ENCODE measurements at regions not wholly inside any gene's neighbourhood (a gene's known extent, or its start where the extent isn't known, plus 50 kb on each side); places are given as distances from the start of the nearest gene placed in this dataset.

DNA sequence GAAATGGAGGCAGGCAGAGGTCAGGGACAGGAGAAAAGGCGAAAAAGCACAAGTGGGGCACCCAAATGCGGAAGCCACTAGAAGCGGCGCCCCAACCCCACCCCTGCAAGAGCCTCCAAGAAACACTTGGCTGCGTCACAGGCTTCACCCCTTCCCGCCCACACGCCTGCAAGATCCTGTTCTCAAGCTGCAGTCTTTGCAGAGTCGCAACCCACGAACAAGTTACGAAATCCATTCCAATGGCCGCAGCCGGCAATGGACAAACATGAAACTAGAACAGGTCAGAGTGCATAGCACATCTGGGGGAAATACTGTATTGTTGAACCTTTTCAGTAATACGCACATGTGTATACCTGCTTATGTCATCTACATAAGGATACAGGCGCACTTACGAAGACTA lies 103.6 kb downstream of the PSMG1 start:
- DNase-seq (ENCODE audit: low read depth), result peak; percentile 96
- H3K4me3 ChIP-seq (ENCODE audit: low read depth, low read length), result no peak overlapping the region
- TF ChIP-seq, protein P1, sequence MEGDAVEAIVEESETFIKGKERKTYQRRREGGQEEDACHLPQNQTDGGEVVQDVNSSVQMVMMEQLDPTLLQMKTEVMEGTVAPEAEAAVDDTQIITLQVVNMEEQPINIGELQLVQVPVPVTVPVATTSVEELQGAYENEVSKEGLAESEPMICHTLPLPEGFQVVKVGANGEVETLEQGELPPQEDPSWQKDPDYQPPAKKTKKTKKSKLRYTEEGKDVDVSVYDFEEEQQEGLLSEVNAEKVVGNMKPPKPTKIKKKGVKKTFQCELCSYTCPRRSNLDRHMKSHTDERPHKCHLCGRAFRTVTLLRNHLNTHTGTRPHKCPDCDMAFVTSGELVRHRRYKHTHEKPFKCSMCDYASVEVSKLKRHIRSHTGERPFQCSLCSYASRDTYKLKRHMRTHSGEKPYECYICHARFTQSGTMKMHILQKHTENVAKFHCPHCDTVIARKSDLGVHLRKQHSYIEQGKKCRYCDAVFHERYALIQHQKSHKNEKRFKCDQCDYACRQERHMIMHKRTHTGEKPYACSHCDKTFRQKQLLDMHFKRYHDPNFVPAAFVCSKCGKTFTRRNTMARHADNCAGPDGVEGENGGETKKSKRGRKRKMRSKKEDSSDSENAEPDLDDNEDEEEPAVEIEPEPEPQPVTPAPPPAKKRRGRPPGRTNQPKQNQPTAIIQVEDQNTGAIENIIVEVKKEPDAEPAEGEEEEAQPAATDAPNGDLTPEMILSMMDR (IDR thresholded peaks at IDR 0.05; ENCODE audit: low read depth, low read length), result no peak
- TF ChIP-seq POLR2A (IDR thresholded peaks at IDR 0.05; ENCODE audit: extremely low read depth, insufficient read length) (no peak), MYC (IDR thresholded peaks at IDR 0.05; ENCODE audit: low read depth, low read length) (peak; percentile 70)
- TF ChIP-seq, protein P2, sequence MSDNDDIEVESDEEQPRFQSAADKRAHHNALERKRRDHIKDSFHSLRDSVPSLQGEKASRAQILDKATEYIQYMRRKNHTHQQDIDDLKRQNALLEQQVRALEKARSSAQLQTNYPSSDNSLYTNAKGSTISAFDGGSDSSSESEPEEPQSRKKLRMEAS (IDR thresholded peaks at IDR 0.05; ENCODE audit: low read depth, low read length), result 0 out of 2 replicates have a peak, but pooled peaks have one; percentile 16

DNA sequence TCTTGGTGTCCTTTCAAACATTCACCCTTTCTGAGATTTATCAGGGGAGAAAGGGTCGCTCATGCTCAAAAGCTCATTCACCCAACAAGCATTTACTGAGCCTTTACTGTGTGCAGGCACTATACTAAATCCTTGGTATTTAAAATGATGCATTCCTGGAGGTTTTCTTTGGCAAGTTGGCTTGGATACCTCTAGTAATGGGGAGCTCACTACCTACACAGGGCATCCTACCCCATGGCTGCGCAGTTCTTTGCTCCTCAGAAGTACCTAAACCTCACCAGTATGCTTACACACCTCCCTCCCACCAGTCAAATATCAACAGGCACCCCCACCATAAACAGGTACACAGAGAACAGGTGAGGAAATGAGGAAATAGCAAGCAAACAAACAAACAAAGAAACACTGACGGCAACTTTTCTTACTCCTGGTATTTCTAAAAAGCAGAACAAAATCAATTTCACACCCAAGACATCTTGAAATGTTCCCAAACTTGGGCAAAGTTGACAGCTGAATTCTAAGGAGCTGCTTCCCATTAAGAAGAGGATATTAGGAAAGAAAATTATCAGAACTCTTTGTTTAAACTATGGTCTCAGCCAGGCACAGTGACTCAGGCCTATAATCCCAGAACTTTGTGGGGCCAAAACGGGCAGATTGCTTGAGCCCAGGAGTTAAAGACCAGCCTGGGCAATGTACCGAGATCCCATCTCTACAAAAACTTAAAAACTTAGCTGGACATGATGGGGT lies 104.8 kb downstream of the PSMG1 start:
- DNase-seq (ENCODE audit: low read depth), result no peak
- TF ChIP-seq, protein P1 (IDR thresholded peaks at IDR 0.05; ENCODE audit: low read depth, low read length), result no peak
- no peak for TF ChIP-seq MYC (IDR thresholded peaks at IDR 0.05; ENCODE audit: low read depth, low read length)
- TF ChIP-seq POLR2A (IDR thresholded peaks at IDR 0.05; ENCODE audit: extremely low read depth, insufficient read length), result no peak
- TF ChIP-seq, protein P2 (IDR thresholded peaks at IDR 0.05; ENCODE audit: low read depth, low read length), result no peak
- H3K4me3 ChIP-seq (ENCODE audit: low read depth, low read length), result no peak overlapping the region

DNA sequence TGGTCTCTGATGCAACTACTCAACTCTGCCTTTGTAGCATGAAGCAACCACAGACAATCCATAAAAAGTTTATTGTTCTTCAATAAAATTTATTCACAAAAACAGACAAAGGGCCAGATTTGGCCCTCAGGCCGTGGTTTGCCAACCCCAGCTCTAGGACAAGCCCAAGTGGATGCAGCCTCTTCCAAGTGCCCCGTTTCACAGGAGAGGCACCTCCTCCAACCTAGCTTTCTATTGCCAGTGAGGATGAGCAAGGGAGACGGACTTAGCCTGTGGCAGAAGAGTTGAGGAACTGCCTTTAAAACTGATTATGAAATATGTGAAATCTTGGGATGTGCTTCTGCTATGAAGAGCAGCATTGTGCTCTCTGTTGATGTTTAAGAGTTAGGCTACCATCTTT lies 105.4 kb downstream of the PSMG1 start:
- DNase-seq (ENCODE audit: low read depth), result peak; percentile 57
- H3K4me3 ChIP-seq (ENCODE audit: low read depth, low read length), result no peak overlapping the region
- TF ChIP-seq, protein P2 (IDR thresholded peaks at IDR 0.05; ENCODE audit: low read depth, low read length), result no peak
- TF ChIP-seq, protein P1 (IDR thresholded peaks at IDR 0.05; ENCODE audit: low read depth, low read length), result no peak
- TF ChIP-seq MYC (IDR thresholded peaks at IDR 0.05; ENCODE audit: low read depth, low read length), result no peak
- no peak for TF ChIP-seq POLR2A (IDR thresholded peaks at IDR 0.05; ENCODE audit: extremely low read depth, insufficient read length)

DNA sequence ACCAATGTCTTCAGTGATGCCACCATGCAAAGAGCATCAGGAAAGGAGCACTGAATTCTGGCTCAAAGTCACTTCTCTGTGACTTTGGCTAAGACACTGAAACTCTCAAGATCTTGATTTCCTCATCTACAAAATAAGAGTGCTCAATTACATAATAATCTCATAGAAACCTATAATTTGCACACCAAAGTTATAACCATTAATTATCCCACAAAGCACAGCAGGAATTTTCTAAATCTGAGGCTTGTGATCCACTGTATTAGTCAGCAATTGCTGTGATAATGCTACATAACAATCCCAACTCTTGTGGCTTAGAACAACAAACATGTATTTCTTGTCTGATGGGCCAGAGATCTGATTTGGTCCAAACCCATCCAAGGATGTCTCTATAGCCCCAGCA lies 108.7 kb downstream of the PSMG1 start:
- TF ChIP-seq MYC (IDR thresholded peaks at IDR 0.05; ENCODE audit: low read depth, low read length) (no peak), POLR2A (IDR thresholded peaks at IDR 0.05; ENCODE audit: extremely low read depth, insufficient read length) (no peak)
- TF ChIP-seq, protein P1 (IDR thresholded peaks at IDR 0.05; ENCODE audit: low read depth, low read length), result no peak
- TF ChIP-seq, protein P2 (IDR thresholded peaks at IDR 0.05; ENCODE audit: low read depth, low read length), result no peak
- no peak for DNase-seq (ENCODE audit: low read depth)
- H3K4me3 ChIP-seq (ENCODE audit: low read depth, low read length), result no peak overlapping the region

DNA sequence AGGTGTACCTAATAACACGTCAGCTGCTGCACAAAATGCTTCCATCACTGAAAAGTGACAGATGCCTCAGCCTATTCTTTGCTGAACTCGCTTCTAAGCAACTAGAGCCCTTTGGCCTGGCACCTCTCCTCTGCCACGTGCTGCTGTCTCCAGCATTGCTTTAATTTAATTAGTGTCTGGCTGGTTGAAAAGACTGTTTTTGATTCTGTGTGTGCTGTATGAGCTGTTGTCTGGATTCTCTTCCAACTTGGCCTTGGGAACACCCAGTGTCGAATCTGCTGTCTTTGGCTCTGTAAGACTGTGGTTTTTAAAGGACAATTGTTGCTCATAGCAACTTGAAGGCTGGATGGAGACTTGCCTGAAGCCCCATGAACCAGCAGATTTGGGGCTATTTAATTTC lies 109.5 kb downstream of the PSMG1 start:
- DNase-seq (ENCODE audit: low read depth), result no peak
- no peak overlapping the region for H3K4me3 ChIP-seq (ENCODE audit: low read depth, low read length)
- TF ChIP-seq, protein P2 (IDR thresholded peaks at IDR 0.05; ENCODE audit: low read depth, low read length), result no peak
- TF ChIP-seq, protein P1 (IDR thresholded peaks at IDR 0.05; ENCODE audit: low read depth, low read length), result no peak
- no peak for TF ChIP-seq POLR2A (IDR thresholded peaks at IDR 0.05; ENCODE audit: extremely low read depth, insufficient read length)
- no peak for TF ChIP-seq MYC (IDR thresholded peaks at IDR 0.05; ENCODE audit: low read depth, low read length)
